HUES48 (cell line): ENCODE measurements at regions not wholly inside any gene's neighbourhood (a gene's known extent, or its start where the extent isn't known, plus 50 kb on each side); places are given as distances from the start of the nearest gene placed in this dataset.

Source experiments
- H3K27ac ChIP-seq: one replicate; pipeline ENCODE4 v1.7.0; 2013; ENCODE audit warnings: low read depth, low read length, inconsistent platforms
- H3K27me3 ChIP-seq: 2 replicates; pipeline ENCODE4 v1.6.1; 2013; ENCODE audit warnings: mild to moderate bottlenecking, low read length; ENCODE audit not compliant: control insufficient read depth, insufficient read depth
- H3K36me3 ChIP-seq: 2 replicates; pipeline ENCODE4 v1.6.1; 2013; ENCODE audit warnings: low read length; ENCODE audit not compliant: control insufficient read depth, insufficient read depth
- H3K4me1 ChIP-seq: 2 replicates; pipeline ENCODE4 v1.6.1; 2013; ENCODE audit warnings: mild to moderate bottlenecking, low read length; ENCODE audit not compliant: control insufficient read depth, insufficient read depth
- H3K4me3 ChIP-seq: 2 replicates; pipeline ENCODE4 v1.5.1; 2013; ENCODE audit warnings: mild to moderate bottlenecking, low read depth, low read length
- H3K9ac ChIP-seq: 2 replicates; pipeline ENCODE4 v1.6.1; 2013; ENCODE audit warnings: mild to moderate bottlenecking, low read depth, low read length, moderate library complexity
- H3K9me3 ChIP-seq: 2 replicates; pipeline ENCODE4 v1.6.1; 2013; ENCODE audit warnings: low read length; ENCODE audit not compliant: control insufficient read depth, insufficient read depth

DNA sequence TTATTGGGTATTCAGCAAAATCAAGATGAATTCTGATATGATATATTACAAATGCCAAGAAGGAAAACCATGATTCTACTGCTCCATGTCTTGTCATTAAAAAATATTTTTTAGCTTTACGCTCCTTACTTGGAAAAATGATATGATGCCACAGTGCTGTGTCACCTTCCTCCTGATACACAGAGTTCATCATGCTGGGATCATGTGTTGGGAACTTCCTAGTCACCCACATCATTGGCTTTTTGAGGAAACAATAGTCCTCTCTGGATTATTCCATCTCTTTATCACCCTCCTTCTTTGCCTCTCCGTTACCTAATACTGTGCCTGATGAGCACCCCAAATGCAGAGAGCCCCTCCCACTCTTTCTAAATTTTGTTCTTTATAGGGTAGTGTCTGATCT, 94.3 kb upstream of the PFN2 start:
- Histone ChIP-seq H3K27ac (no peak overlapping the region), H3K27me3 (no peaks in the 10 kb centered on the region), H3K4me3 (no peak overlapping the region), H3K36me3 (no peaks in the 10 kb centered on the region), H3K9me3 (no peaks in the 10 kb centered on the region), H3K4me1 (0 out of 2 replicates have a peak, but pooled peaks cover 5% of the 10 kb centered on the region), H3K9ac (no peak overlapping the region)

DNA sequence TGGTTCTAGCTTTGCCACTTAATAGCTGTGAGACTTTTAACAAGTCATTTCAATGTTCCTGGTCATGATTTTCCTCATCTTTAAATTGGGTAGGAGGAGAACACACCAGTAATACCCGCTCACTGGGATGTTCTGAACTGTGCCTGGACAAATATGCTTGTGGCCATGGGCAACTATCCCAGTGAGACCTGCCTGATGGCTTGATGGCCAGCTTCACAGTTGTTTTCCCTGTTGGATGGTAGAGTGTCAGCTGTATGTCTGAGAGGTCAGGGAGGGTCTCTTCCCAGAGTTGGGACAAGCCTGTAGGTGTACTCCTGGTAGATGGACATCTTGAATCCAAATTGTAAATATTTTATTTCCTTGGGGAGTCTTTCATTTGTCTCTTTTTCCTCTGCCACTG, 92.5 kb upstream of the PFN2 start:
- no peaks in the 10 kb centered on the region for H3K9me3 ChIP-seq
- H3K4me3 ChIP-seq, result no peak overlapping the region
- no peak overlapping the region for H3K9ac ChIP-seq
- H3K4me1 ChIP-seq, result 0 out of 2 replicates have a peak, but pooled peaks cover 7% of the 10 kb centered on the region
- no peak overlapping the region for H3K27ac ChIP-seq
- H3K27me3 ChIP-seq, result no peaks in the 10 kb centered on the region
- H3K36me3 ChIP-seq, result no peaks in the 10 kb centered on the region

DNA sequence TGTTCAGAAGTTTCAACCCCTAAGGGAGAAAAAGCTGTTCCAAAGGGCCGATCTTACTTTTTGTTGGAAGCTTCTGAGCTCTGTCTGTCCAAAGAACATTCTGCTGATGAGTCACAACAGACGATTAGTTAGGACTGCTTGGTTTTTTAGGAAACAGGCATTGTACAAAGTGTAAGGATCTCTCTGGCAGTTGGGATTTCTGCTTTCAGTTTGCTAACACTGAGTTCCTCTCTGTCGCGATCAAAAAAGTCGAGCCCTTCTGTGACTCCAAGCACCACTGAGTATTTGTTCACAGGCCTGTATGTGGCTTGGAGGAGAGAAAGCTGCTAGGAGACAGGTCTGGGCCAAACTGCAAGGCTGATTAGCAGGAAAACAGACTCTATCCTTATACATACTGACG, 91.8 kb upstream of the PFN2 start:
- H3K27ac ChIP-seq, result peak overlapping the region; percentile 21
- no peak overlapping the region for H3K4me3 ChIP-seq
- 0 out of 2 replicates have a peak, but pooled peaks cover 7% of the 10 kb centered on the region for H3K4me1 ChIP-seq
- H3K27me3 ChIP-seq, result no peaks in the 10 kb centered on the region
- no peak overlapping the region for H3K9ac ChIP-seq
- no peaks in the 10 kb centered on the region for H3K36me3 ChIP-seq
- no peaks in the 10 kb centered on the region for H3K9me3 ChIP-seq

DNA sequence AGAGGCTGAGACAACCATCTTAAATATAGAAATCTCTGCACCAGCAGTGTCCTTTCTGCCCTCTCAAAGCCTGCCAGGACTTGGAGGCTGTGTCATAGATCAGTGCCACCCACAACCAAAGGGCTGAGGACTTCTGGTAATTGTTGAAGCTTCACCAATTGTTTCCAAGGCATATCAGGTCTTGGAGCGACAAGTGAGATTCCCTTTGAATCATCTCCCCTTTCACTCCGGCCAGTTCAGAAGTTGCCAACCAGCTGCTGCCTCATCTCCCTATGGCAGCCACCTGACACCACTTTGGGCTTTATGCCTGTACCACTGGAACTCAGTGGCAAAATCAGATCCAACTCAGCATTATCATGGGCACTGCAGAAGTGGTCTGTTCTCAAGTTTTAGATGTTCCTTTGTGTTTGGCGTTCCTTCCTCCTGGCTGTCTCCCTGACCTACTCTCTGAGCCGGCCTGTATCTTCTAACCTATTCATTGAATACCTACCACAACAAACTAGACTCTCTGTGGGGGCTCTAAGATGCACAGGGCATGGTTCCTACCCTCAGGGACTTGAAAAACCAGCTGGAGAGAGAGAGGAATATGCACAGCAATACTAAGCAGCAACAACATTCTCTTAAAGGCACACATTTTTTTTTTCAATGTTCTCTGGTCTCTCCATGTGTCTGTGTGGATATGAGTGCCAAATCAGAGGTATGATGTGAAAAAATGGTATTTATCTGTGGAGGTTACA, 90.8 kb upstream of the PFN2 start:
- H3K36me3 ChIP-seq, result no peaks in the 10 kb centered on the region
- H3K4me1 ChIP-seq, result 0 out of 2 replicates have a peak, but pooled peaks cover 7% of the 10 kb centered on the region
- H3K27me3 ChIP-seq, result no peaks in the 10 kb centered on the region
- no peak overlapping the region for H3K27ac ChIP-seq
- no peak overlapping the region for H3K4me3 ChIP-seq
- H3K9me3 ChIP-seq, result no peaks in the 10 kb centered on the region
- no peak overlapping the region for H3K9ac ChIP-seq

- no peaks in the 10 kb centered on the region for H3K9me3 ChIP-seq
- H3K4me1 ChIP-seq, result 0 out of 2 replicates have a peak, but pooled peaks cover 7% of the 10 kb centered on the region
- no peak overlapping the region for H3K4me3 ChIP-seq
- no peak overlapping the region for H3K27ac ChIP-seq
- H3K9ac ChIP-seq, result no peak overlapping the region
- no peaks in the 10 kb centered on the region for H3K36me3 ChIP-seq
- no peaks in the 10 kb centered on the region for H3K27me3 ChIP-seq
Measured at GRCh38 chr3:150059729-150060128, 89.0 kb upstream of the PFN2 start.

DNA sequence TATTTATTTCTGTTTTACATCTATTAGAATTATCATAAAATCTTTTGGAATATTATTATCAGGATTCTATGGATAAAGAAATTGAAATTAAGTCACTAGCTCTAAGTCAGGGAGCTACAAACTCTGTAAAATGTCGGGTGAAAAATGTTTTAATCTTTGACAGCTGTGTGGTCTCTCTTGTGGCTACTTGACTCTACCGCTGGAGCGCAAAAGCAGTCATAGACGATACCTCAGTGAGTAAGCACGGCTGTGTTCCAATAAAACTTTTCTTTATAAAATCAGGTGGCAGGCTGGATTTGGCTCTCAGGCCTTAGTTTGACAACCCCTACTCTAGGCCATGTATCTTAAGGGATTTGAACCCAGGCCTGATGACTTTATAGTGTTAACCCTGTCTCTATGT, 88.5 kb upstream of the PFN2 start:
- Histone ChIP-seq H3K4me3 (no peak overlapping the region), H3K9me3 (no peaks in the 10 kb centered on the region), H3K27me3 (no peaks in the 10 kb centered on the region), H3K9ac (no peak overlapping the region), H3K4me1 (0 out of 2 replicates have a peak, but pooled peaks cover 7% of the 10 kb centered on the region), H3K36me3 (no peaks in the 10 kb centered on the region), H3K27ac (no peak overlapping the region)

DNA sequence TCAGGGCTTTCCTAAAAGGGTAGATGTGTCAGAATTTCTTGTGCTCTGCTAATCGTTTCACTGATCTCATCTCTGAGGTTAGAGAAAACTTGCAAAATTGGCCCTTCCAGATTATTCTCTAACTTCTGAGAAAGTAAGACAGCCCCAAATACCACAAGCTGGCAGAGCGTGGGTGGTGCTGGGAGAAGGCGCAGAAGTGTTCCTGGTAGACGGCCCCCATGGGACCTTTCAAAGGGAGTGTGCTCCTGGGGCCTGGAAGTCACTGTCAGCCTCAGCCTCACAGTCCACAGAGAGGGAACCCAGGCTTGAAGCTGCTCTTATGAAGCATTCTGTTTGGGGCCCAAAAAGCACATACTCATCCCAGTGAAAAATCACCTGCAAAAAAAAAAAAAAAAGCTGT, 86.5 kb upstream of the PFN2 start:
- Histone ChIP-seq H3K27ac (no peak overlapping the region), H3K4me3 (no peak overlapping the region), H3K4me1 (0 out of 2 replicates have a peak, but pooled peaks cover 7% of the 10 kb centered on the region), H3K9me3 (no peaks in the 10 kb centered on the region), H3K36me3 (no peaks in the 10 kb centered on the region), H3K9ac (no peak overlapping the region), H3K27me3 (no peaks in the 10 kb centered on the region)

DNA sequence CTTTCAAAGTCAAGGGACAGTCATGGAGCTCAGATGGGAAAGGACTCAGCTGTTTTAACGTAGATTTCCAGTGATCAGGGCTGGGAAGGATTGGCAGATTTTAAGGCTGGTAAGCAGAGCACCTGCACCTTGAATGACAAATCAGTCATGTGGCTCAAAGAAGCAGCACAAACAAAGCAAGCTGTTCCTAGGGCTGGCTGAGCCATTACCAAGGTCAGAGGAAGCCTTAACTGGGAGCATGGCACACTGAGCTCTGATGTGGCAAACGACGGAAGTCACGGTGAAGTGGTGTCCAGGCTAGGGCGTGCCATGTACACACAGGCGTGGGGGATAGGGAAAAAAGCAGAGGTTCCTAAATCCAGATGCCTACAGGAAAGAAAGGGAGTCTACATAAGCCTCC, 84.6 kb upstream of the PFN2 start:
- Histone ChIP-seq H3K4me3 (no peak overlapping the region), H3K27ac (no peak overlapping the region), H3K9ac (no peak overlapping the region), H3K4me1 (0 out of 2 replicates have a peak, but pooled peaks cover 6% of the 10 kb centered on the region), H3K36me3 (no peaks in the 10 kb centered on the region), H3K9me3 (no peaks in the 10 kb centered on the region), H3K27me3 (no peaks in the 10 kb centered on the region)

- Histone ChIP-seq H3K9me3 (no peaks in the 10 kb centered on the region), H3K27me3 (no peaks in the 10 kb centered on the region), H3K27ac (no peak overlapping the region), H3K4me3 (no peak overlapping the region), H3K4me1 (no peaks in the 10 kb centered on the region), H3K9ac (no peak overlapping the region), H3K36me3 (no peaks in the 10 kb centered on the region)
Measured at GRCh38 chr3:150054635-150055034, 83.9 kb upstream of the PFN2 start.

DNA sequence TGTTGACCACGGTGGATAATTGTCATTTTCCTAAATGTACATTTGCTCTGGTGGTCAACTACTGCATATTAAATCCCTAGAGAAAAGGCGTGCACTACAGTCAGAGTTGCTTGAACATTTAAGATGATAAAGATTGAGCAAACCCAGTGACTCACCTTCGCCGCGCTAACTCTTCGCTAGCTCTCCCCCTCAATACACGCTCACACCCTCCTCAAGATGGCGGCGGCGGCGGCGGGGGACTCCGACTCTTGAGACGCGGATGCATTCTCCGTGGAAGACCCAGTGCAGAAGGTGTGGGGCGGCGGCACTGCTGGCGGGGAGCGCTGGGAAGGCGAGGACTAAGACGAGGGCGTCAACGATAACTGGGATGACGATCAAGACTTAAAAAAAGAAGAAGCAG, 79.8 kb upstream of the PFN2 start:
- Histone ChIP-seq H3K27me3 (no peaks in the 10 kb centered on the region), H3K9ac (no peak overlapping the region), H3K4me1 (peaks cover 7% of the 10 kb centered on the region; the same call in 1 of the 2 replicates), H3K9me3 (no peaks in the 10 kb centered on the region), H3K27ac (no peak overlapping the region), H3K36me3 (no peaks in the 10 kb centered on the region), H3K4me3 (no peak overlapping the region)

DNA sequence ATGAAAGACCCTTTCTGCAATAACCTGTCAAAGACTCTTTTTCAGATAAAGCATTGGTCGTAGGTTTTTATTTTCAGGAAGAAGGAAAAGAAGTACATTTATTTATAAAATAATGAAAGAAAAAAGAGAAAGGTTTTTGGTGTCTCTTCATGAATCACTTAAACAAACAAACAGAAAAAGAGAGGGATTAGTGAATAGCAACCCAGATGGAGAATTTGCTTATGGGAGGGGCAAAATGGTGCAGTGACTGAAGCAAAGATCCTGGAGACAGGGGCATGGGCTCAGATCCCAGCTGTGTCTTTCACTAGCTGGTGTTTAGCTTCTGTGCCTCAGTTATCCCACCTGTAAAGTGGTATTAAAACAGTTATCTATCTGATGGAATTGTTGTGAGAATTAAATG, 78.6 kb upstream of the PFN2 start:
- no peak overlapping the region for H3K9ac ChIP-seq
- H3K27ac ChIP-seq, result no peak overlapping the region
- no peaks in the 10 kb centered on the region for H3K36me3 ChIP-seq
- no peaks in the 10 kb centered on the region for H3K27me3 ChIP-seq
- no peak overlapping the region for H3K4me3 ChIP-seq
- H3K9me3 ChIP-seq, result no peaks in the 10 kb centered on the region
- H3K4me1 ChIP-seq, result peaks cover 7% of the 10 kb centered on the region; the same call in 1 of the 2 replicates
